Breast epithelium (tissue), 4 donors: ENCODE measurements at regions not wholly inside any gene's neighbourhood (a gene's known extent, or its start where the extent isn't known, plus 50 kb on each side); places are given as distances from the start of the nearest gene placed in this dataset.
"Not testable (repeated sequence)": the region's sequence is repeated elsewhere in the genome, so short reads cannot be mapped to it uniquely, and the experiment has no call there.

Experiments
- DNase-seq, 2 donors: peaks; one replicate each; pipeline ENCODE4 v3.0.0-alpha.2; 2019; ENCODE audit warnings: low spot score in 2 of 2
- H3K27ac ChIP-seq, 2 donors: fragments of 200-600 bp; sonication (generic) in 1 of 2; one replicate each; pipeline ENCODE4 v1.5.1; 2016 to 2019; ENCODE audit warnings: mild to moderate bottlenecking in 1 of 2
- H3K27me3 ChIP-seq, 2 donors: fragments of 200-600 bp; sonication (generic) in 1 of 2; one replicate each; pipeline versions ENCODE4 v1.5.1 to v1.6.0; 2017 to 2019; ENCODE audit warnings: control low read depth in 1 of 2, mild to moderate bottlenecking in 1 of 2
- H3K36me3 ChIP-seq: fragments of 200-600 bp; one replicate; pipeline ENCODE4 v1.5.1; 2019
- H3K4me1 ChIP-seq, 2 donors: fragments of 200-600 bp; sonication (generic); one replicate each; pipeline ENCODE4 v1.5.1; 2016 to 2019; ENCODE audit warnings: control low read depth in 1 of 2
- H3K4me3 ChIP-seq, 3 donors: fragments of 200-600 bp; sonication (generic); 1 replicate in 2 of 3; 2 replicates in 1 of 3; pipeline ENCODE4 v1.5.1; 2016 to 2019; ENCODE audit warnings: mild to moderate bottlenecking in 3 of 3, moderate library complexity in 2 of 3
- H3K9me3 ChIP-seq, 2 donors: fragments of 200-600 bp; sonication (generic) in 1 of 2; one replicate each; pipeline ENCODE4 v1.5.1; 2016 to 2019; ENCODE audit warnings: control low read depth in 1 of 2
- POLR2A ChIP-seq: fragments of 450-650 bp; IDR thresholded peaks from one replicate; pipeline ENCODE4 v1.6.1; 2016; ENCODE audit warnings: antibody characterized with exemption, mild to moderate bottlenecking, moderate library complexity
- POLR2AphosphoS5 ChIP-seq, 3 donors: sonication (generic); formaldehyde crosslinking; IDR thresholded peaks; one replicate each; pipeline ENCODE4 v1.6.1; 2017; ENCODE audit warnings: antibody characterized with exemption in 3 of 3
- intact Hi-C: fragments of 100-400 bp; cut with DNase I; formaldehyde crosslinking; loops from one replicate; pipeline ENCODE4 v1.15.1; 2023; ENCODE audit warnings: low total_unique reads
- TF ChIP-seq, protein P1 (sequence below), 3 donors: fragments of 450-650 bp; IDR thresholded peaks; one replicate each; pipeline ENCODE4 v1.5.1; 2016 to 2017; ENCODE audit warnings: antibody characterized with exemption in 3 of 3, mild to moderate bottlenecking in 3 of 3, moderate library complexity in 3 of 3

DNA sequence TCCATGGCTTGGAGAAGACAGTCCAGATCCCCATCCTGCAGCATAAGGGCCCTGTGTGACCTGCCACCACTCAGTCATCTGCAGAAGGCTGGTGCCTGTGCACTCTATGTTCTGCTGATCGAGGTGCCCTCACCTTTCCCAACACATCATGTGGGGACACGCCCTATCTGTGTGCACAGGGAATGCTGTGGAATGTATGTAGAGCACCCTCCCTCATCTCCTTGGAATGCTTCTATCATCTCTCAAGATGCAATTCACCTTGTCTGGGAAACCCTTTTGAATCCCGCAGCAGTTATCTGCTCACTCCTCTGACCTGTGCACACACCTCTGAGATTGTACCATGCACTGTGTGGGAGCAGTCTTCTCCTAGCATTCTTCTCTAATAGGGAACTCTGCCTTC is 207.2 kb upstream of the SSTR4 start:
- Histone ChIP-seq H3K36me3 (no peaks in the 10 kb centered on the region), H3K4me1 (no peaks in the 10 kb centered on the region), H3K27me3 (no peaks in the 10 kb centered on the region), H3K4me3 (no peak overlapping the region), H3K27ac (no peak overlapping the region), H3K9me3 (no peaks in the 10 kb centered on the region)
- DNase-seq = no peak
- intact Hi-C loops = no loop called here
- TF ChIP-seq, protein P1, sequence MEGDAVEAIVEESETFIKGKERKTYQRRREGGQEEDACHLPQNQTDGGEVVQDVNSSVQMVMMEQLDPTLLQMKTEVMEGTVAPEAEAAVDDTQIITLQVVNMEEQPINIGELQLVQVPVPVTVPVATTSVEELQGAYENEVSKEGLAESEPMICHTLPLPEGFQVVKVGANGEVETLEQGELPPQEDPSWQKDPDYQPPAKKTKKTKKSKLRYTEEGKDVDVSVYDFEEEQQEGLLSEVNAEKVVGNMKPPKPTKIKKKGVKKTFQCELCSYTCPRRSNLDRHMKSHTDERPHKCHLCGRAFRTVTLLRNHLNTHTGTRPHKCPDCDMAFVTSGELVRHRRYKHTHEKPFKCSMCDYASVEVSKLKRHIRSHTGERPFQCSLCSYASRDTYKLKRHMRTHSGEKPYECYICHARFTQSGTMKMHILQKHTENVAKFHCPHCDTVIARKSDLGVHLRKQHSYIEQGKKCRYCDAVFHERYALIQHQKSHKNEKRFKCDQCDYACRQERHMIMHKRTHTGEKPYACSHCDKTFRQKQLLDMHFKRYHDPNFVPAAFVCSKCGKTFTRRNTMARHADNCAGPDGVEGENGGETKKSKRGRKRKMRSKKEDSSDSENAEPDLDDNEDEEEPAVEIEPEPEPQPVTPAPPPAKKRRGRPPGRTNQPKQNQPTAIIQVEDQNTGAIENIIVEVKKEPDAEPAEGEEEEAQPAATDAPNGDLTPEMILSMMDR (IDR thresholded peaks at IDR 0.05) = no peak
- TF ChIP-seq POLR2AphosphoS5 (IDR thresholded peaks at IDR 0.05) = no peak
- no peak for TF ChIP-seq POLR2A

DNA sequence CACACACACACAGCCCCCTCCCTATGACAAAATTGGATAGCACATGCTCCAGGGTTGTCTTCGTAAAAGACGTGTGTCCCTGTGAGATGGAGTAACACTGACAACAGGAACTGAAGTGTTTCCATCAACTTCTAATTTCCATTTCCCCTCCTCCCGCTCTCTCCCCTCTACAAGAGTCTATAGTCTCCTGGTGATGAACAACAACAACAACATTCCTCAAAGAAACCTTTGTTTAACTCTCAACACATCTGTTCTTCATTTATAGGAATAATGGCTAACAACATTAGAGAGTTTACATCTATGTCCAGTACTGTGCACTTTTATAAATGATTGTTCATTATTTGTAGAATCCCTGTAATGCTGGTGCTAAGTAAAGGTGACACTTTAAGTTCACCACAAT is 205.8 kb upstream of the SSTR4 start:
- no peak for DNase-seq
- Histone ChIP-seq H3K27ac (no peak overlapping the region), H3K27me3 (no peaks in the 10 kb centered on the region), H3K36me3 (no peaks in the 10 kb centered on the region), H3K4me1 (no peaks in the 10 kb centered on the region), H3K9me3 (no peaks in the 10 kb centered on the region), H3K4me3 (no peak overlapping the region)
- TF ChIP-seq POLR2AphosphoS5 (IDR thresholded peaks at IDR 0.05) (no peak), POLR2A (no peak)
- TF ChIP-seq, protein P1 (IDR thresholded peaks at IDR 0.05) = no peak
- intact Hi-C loops = no loop called here

GRCh38 chr20:22830138-22830537 is 205.0 kb upstream of the SSTR4 start:
- H3K27me3 ChIP-seq = no peaks in the 10 kb centered on the region
- H3K27ac ChIP-seq = no peak overlapping the region
- no peaks in the 10 kb centered on the region for H3K9me3 ChIP-seq
- no peaks in the 10 kb centered on the region for H3K4me1 ChIP-seq
- intact Hi-C loops = no loop called here
- H3K36me3 ChIP-seq = no peaks in the 10 kb centered on the region
- TF ChIP-seq POLR2A (no peak), POLR2AphosphoS5 (IDR thresholded peaks at IDR 0.05) (no peak)
- TF ChIP-seq, protein P1 (IDR thresholded peaks at IDR 0.05) = no peak
- DNase-seq = no peak
- H3K4me3 ChIP-seq = no peak overlapping the region

GRCh38 chr20:22830715-22831114 is 204.4 kb upstream of the SSTR4 start:
- H3K9me3 ChIP-seq, intact Hi-C loops, H3K4me1 ChIP-seq, DNase-seq, H3K27me3 ChIP-seq, H3K36me3 ChIP-seq, H3K4me3 ChIP-seq, H3K27ac ChIP-seq: not testable (repeated sequence)

DNA sequence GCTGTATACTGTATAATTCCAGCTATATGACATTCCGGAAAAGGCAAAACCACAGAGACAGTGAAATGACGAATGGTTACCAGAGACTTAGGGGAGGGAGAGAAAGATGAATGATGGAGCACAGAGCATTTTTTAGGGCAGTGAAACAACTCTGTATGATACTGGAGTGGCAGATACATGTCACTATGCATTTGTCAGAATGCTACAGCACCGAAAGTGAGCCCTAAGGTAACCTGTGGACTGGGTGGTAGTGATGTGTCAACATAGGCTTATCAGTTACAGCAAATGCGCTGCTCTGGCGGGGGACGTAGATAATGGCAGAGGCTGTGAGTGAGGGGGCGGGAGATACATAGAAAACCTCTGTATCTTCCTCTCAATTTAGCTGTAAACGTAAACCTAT is 201.3 kb upstream of the SSTR4 start:
- Histone ChIP-seq H3K27ac (no peak overlapping the region), H3K27me3 (no peaks in the 10 kb centered on the region), H3K36me3 (no peaks in the 10 kb centered on the region), H3K9me3 (no peaks in the 10 kb centered on the region), H3K4me1 (no peaks in the 10 kb centered on the region), H3K4me3 (no peak overlapping the region)
- intact Hi-C loops = no loop called here
- DNase-seq = no peak
- TF ChIP-seq, protein P1 (IDR thresholded peaks at IDR 0.05) = no peak
- TF ChIP-seq POLR2A (no peak), POLR2AphosphoS5 (IDR thresholded peaks at IDR 0.05) (no peak)

DNA sequence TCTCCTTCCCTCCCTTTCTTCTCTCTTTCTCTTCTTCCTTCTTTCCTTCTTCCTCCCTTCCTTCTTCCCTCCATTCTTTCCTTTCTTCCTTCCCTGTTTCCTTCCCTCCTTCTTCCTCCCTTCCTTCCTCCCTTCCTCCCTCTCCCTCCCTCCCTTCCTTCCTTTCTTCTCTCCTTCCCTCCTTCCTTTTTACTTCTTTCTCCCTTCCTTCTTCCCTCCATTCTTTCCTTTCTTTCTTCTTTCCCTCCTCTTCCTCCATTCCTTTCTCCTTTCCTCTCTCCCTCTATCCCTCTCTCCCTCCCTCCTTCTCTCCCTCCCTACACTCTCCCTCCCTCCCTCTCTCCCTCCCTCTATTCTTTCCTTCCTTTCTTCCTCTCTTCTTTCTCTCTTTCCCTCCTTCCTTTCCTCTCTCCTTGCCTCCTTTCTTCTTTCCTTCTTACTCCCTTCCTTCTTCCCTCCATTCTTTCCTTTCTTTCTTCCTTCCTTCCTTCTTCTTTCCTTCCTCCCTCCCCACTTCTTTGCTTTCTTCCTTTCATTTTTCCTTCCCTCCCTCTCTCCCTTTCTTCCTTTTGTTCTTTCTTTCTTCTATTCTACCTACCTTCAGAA is 200.4 kb upstream of the SSTR4 start:
- no peak for DNase-seq
- H3K9me3 ChIP-seq = no peaks in the 10 kb centered on the region
- no peak overlapping the region for H3K4me3 ChIP-seq
- no peaks in the 10 kb centered on the region for H3K27me3 ChIP-seq
- TF ChIP-seq POLR2A (no peak), POLR2AphosphoS5 (IDR thresholded peaks at IDR 0.05) (no peak)
- TF ChIP-seq, protein P1 (IDR thresholded peaks at IDR 0.05) = no peak
- intact Hi-C loops = no loop called here
- H3K36me3 ChIP-seq = no peaks in the 10 kb centered on the region
- no peak overlapping the region for H3K27ac ChIP-seq
- H3K4me1 ChIP-seq = no peaks in the 10 kb centered on the region
